Fibroblast of pulmonary artery (primary cell): ENCODE measurements at regions not wholly inside any gene's neighbourhood (a gene's known extent, or its start where the extent isn't known, plus 50 kb on each side); places are given as distances from the start of the nearest gene placed in this dataset.
A peak's percentile ranks its signal among the peaks of the same experiment; 100 is the strongest.

ENCODE experiments used
- DNase-seq: peaks from one replicate; pipeline ENCODE4 v3.0.0-alpha.2; 2010; ENCODE audit warnings: low read depth
- H3K4me3 ChIP-seq: replicated peaks from 2 replicates; pipeline ENCODE4 v1.5.1; 2011; ENCODE audit warnings: low read depth, mild to moderate bottlenecking, control low read depth, low read length, moderate library complexity
- TF ChIP-seq, protein P1 (sequence below): IDR thresholded peaks from 2 replicates; pipeline ENCODE4 v1.5.1; 2011; ENCODE audit warnings: mild to moderate bottlenecking, control low read depth, low read length, inconsistent platforms; ENCODE audit errors: missing control alignments

DNA sequence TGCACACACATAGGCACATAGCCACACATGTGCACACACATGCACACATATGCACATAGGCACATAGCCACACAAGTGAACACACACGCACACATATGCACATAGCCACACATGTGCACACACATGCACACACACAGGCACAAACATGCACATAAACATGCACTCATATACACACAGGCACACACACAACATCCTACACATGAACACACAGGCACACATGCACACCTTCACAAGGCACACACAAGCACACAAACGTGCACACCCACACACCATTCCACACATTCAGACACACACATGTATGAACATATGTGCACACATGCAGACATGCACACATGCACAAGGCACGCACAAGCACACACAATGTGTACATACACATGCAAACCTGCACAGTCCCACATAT lies 484.7 kb downstream of the IRX1 start:
- TF ChIP-seq, protein P1, sequence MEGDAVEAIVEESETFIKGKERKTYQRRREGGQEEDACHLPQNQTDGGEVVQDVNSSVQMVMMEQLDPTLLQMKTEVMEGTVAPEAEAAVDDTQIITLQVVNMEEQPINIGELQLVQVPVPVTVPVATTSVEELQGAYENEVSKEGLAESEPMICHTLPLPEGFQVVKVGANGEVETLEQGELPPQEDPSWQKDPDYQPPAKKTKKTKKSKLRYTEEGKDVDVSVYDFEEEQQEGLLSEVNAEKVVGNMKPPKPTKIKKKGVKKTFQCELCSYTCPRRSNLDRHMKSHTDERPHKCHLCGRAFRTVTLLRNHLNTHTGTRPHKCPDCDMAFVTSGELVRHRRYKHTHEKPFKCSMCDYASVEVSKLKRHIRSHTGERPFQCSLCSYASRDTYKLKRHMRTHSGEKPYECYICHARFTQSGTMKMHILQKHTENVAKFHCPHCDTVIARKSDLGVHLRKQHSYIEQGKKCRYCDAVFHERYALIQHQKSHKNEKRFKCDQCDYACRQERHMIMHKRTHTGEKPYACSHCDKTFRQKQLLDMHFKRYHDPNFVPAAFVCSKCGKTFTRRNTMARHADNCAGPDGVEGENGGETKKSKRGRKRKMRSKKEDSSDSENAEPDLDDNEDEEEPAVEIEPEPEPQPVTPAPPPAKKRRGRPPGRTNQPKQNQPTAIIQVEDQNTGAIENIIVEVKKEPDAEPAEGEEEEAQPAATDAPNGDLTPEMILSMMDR: no peak
- H3K4me3 ChIP-seq: no peak overlapping the region
- DNase-seq: no peak

DNA sequence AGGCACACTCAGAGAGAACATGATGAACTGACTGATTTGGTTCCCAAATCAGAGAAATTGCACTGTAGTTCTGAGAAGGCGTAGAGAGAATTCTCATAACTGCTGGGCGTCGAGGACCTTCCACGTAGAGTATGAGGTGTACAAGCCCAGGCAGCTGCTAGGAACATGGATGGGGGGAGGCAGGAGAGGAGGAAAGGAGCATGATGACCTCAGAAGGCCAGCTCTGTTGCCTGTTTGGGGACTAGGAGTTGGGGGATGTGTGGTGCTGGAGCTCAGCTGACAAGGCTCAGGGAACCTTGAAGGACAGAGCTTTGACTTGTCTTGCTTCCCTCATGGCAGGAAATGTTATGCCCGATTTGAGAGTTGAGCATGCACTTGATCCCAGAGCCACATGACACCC lies 485.4 kb downstream of the IRX1 start:
- no peak for DNase-seq
- TF ChIP-seq, protein P1: no peak
- H3K4me3 ChIP-seq: no peak overlapping the region

DNA sequence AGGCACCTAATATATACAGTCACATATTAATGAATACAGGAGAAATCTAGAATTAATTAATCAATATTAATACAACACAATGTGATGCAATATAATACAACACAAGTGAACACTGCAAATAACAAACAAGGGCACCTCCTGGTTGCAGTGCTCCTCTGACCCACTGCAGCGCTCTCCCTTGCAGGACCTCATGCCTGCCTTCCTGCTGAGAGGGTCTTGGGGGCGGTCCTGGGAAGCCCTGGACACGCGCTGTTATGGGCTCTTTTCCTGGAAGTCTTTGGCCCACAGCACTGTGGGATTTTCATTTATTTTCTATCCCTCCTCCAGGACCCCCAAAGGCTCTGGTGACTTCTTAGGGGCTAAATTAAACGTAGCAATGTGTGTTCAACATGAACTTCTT lies 485.8 kb downstream of the IRX1 start:
- H3K4me3 ChIP-seq: no peak overlapping the region
- DNase-seq: no peak
- TF ChIP-seq, protein P1: no peak

DNA sequence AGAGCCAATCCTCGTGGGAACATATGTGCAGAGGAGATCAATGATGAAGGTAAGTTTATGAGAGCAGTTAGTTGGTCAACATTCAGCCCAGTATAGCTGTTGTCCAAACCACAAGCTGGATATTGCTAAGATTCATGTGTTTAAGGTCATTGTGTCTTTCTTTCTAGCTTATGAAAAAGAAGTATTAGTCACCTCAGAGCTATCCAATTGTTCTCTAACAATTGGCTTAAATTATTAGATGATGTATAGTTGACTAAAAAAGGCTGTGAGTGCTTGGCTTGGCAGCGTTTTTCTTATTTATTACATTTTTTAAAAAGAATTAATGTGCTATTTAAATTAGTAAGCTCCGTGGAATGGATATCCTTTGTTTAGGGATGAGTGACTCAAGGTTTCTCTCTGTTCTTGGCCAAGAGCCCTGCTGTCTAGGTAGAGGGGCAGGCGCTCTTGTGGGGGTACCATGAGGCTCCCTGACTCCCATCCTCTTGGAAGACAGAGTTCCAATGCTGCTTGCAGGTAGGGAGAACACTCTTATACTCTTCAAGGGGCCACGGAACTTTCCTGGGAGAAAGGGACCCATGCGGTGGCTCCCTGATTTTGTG lies 487.4 kb downstream of the IRX1 start:
- peak; percentile 50 for DNase-seq
- no peak overlapping the region for H3K4me3 ChIP-seq
- TF ChIP-seq, protein P1: no peak

DNA sequence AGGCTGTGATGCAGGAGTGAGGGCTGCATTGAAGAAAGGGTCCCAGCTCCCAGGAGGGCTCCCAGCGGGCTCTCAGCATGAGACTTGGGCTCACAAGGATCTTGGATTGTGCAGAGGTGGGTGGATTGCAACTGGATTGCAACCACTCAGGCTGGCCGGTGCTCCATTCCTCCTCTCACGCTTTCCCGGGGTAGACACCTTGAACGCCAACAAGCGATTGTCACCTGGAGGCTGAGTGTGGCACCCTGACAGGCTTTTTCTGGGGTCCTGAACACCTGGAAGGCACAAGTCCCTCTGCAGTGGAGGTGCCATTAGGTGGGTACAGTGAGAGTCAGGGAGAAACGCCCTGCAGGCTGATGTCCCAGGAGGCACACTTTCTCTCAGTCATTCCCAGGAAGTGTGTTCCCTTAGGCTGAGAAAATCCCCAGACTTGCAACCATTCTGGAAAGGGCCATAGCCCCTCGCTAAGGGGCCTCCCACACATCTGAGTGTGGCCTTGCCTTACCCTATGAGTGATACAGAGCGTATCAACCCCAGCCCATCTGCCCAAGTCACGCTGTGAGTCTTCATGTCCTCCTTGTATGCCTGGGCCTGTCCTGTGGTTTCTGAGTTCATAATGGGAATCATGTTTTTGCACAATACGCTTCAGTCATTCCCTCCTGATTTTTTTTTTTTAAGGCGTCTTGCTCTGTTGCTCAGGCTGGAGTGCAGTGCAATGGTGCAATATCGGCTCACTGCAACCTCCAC lies 488.1 kb downstream of the IRX1 start:
- DNase-seq: no peak

DNA sequence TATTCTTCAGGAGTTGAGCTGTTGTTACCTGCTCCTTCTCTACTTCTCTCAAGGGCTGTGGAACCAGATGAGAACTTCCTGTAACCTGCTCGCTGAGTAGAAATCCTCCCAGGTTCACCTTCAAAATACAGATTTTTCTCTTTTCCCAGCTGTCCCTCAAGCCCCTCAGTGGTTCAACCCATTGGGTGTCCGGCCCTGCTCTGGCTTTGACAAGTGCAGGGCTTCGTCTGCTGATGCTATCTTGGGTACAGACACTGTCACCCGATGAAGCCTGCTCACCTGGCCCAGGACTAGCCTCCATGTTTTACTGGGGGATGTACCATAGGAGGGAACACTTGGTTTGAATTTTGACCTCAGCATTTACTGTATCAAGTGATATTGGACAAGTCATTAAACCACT lies 490.4 kb downstream of the IRX1 start:
- no peak for DNase-seq
- TF ChIP-seq, protein P1: no peak
- H3K4me3 ChIP-seq: no peak overlapping the region

More for the DNA sequence above, 488.1 kb downstream of the IRX1 start:
- no peak overlapping the region for H3K4me3 ChIP-seq
- TF ChIP-seq, protein P1: no peak

DNA sequence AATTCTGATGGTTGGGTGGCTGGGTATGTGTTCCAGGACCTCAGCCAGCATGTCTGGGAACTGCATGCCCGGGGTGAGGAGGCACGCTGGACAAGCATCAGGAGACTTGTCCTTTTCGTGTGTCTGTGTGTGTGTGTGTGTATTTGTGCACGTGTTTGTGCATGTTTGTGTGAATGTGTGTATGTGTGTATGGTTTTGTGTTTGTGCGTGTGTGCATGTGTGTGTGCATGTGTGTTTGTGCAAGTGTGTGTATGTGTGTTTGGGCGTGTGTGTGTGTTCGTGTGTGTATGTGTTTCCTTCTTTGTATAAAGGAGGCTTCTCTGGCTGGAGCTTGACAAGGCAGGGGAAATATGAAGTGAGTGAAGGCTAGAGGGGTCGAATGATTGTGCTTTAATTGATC lies 491.5 kb downstream of the IRX1 start:
- H3K4me3 ChIP-seq: no peak overlapping the region
- TF ChIP-seq, protein P1: no peak
- no peak for DNase-seq
